Stimulated activated CD4-positive, alpha-beta T cell treated with anti-CD3 and anti-CD28 coated beads, Interleukin-4, amount 100 ng/mL, for 48 hours (primary cell): ENCODE measurements at regions not wholly inside any gene's neighbourhood (a gene's known extent, or its start where the extent isn't known, plus 50 kb on each side); places are given as distances from the start of the nearest gene placed in this dataset.

ENCODE experiments used
- DNase-seq, 2 donors: peaks; one replicate each; pipeline ENCODE4 v3.0.0-alpha.2; 2020; ENCODE audit warnings: low read depth in 2 of 2

DNA sequence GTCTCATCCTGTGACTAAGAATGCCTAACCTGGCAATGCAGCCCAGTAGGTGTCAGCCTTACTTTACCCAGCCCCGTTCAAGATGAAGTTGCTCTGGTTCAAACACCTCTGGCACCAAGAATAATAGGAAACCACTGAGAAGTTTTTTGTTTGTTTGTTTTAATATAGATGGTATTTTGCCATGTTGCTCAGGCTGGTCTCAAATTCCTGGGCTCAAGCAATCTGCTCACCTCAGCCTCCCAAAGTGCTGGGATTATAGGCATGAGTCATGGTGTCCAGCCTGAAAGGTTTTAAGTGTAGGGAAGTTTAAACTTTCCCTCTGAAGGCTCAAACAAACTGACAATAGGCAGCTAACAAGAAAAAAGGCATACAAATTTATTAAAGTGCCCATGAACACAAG is 51.2 kb upstream of the ABCC4 start:
- no peak for DNase-seq

- DNase-seq = no peak
Measured at GRCh38 chr13:95354156-95354555, 52.9 kb upstream of the ABCC4 start.

DNA sequence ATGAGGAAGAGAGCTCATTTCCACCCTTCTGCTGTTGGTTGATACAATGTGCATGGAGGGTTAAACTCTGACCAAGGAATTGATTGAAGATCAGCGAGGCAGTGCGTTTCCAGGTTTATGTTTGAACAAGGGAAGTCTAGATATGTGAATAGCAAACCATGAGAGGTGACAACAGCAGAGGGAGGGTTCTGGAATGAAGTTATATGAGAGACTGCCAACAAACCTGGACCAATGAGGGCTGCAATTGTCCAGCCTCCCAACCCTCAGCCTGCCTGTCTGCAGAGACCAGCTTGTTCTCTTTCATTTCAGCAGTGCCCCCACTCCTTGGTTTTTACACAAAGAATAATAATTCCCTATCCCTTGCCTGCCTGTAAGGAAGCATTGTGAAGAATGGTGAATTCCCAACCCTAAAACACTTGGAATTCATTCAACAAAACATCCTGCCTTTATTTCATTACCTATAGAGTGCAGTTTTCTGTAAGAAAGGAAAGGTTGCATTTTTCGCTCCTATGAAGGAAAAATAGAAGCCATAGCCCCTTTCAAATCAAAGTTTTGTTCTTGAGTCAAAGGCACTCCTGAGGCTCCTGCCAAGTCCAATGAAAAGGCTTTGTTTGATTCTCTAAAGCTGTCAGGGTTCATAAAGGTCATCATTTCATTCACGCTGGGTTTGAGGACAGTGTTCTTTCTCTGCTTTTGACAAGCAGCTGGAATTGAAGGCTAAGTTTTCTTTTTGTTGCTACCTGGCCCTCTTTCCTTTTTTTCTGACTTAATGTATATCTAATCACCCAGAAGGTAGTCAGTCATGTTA is 53.6 kb upstream of the ABCC4 start:
- DNase-seq = no peak

GRCh38 chr13:95355494-95355893 is 54.2 kb upstream of the ABCC4 start:
- no peak for DNase-seq

- DNase-seq = no peak
Measured at GRCh38 chr13:95356916-95357315, 55.7 kb upstream of the ABCC4 start.

DNA sequence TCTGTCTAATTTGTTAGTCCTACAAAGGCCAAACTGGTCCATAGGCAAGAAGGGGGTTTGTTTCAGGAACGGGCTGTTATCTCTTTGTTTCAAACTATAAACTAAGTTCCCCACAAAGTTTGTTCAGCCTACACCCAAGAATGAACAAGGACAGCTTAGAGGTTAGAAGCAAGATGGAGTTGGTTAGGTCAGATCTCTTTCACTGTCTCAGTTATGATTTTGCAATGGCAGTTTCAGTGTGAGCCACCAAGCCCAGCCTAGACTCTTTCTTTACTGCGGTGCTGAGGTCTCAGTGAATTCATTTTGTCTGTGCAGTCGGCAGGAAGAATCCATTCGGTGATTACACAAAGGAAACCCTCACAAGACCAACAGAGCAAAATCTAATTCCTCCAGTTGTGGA is 56.6 kb upstream of the ABCC4 start:
- no peak for DNase-seq

DNA sequence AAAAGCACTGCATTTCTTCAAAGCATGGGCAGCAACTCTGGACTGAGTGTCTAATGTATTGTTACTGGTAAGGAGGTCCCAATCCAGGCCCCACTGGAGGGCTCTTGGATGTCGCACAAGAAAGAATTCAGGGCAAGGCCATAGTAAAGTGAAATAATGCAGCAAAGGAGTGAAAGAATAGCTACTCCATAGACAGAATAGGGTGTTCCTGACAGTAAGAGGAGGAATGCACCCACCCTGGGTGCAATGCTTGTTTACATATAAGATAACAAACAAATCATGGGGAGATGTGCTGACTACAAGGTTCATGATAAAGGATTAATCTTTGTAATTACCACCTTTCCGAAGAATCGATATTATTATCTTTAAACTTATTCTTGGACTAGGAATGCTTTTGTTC is 58.8 kb upstream of the ABCC4 start:
- DNase-seq = no peak

GRCh38 chr13:95360464-95361097 is 59.3 kb upstream of the ABCC4 start:
- DNase-seq = no peak

DNA sequence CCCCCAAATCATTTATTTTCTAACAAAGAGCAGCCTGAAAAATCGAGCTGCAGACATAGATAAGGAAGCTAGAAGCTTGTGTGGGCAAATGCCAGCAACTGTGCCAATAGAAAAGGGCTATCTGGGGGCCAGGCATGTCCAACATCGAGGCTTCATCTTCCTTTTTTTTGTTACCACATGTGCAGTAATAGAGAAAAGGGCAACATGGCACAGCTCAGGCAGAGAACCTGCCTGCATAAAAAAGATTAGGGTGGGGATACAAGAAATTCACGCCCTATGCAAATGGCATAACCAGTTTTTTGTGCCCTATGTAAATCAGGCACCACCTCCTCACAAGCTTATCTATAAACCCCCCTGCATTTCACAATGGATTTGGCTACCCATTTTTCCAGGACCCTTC is 60.4 kb upstream of the ABCC4 start:
- DNase-seq = no peak

DNA sequence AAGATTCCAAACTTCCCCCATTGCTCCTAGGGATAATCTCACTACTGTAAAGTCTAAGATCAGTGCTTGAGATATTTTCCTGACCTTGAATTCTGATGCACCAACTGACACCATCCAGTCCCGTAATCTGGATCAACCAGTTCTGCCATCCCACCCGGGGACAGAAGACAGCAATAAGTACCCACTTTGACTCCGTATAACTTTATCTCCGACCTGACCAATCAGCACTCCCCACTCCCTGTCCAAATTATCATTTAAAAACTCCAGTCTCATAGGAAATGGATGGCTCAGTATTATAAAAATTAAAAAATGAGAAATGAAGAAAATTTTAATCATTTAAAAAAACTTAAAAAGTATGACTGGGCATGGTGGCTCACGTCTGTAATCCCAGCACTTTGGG is 61.4 kb upstream of the ABCC4 start:
- no peak for DNase-seq

DNA sequence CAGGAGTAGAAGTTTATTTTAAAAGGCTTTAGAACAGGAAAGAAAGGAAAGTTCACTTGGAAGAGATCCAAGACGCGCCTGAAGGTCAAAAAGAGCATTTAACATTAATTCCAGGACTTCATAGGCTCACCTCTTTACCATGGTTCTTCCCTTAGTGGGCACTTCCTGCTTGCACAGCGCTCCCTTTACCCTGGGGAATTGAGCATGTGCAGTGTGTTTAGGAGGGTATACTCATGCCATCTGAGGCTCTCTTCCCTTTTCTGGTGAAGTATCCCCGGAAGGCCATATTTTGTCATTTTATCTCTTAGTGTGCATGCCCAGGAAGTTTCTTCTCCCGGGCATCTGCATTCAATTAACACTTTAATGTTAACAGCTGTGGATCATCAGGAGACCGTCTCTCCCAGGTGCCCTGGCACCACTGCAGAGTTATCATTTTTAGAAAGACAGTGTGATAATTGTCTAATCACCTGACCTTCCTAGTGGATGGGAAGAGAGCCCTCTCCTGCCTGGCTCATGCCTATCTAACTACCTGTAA is 66.1 kb upstream of the ABCC4 start:
- DNase-seq = no peak

GRCh38 chr13:95368998-95369397 is 67.7 kb upstream of the ABCC4 start:
- DNase-seq = no peak

- DNase-seq = no peak
Measured at GRCh38 chr13:95375706-95376105, 74.5 kb upstream of the ABCC4 start.

DNA sequence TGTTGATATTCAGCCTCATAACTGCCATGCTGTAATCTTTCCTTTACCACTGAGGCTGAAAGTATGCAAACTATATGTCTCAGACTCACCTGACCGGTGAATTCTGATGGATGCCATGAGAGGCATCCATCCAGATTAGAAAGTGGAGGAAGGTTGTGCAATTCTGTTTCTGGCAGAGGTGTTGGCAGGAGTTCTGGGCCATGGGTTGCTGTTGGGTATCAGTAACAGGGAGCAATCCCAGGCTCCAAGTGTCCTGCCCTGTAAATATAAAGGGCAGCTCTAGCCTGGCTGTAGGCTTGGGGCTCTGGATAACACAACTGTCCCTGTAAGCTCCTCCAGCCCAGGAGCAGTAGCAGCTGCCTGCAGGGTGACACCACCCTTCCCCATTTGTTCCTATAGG is 77.4 kb upstream of the ABCC4 start:
- DNase-seq = no peak

GRCh38 chr13:95380468-95381211 is 79.4 kb upstream of the ABCC4 start:
- peak; percentile 56 to 59 for DNase-seq

DNA sequence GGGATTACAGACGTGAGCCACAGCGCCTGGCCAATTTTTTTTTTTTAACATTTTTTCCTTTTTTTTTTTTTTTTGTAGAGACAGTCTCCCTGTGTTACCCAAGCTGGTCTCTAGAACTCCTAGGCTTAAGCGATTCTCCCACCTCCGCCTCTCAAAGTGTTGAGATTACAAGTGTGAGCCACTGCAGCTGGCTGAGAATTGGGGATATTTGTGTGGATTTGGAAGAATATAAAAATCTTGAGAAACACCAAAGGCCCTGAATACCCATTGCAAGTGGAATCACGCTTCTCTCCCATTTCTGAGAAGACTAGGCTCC is 79.9 kb upstream of the ABCC4 start:
- no peak for DNase-seq

- no peak for DNase-seq
Measured at GRCh38 chr13:95382411-95382810, 81.2 kb upstream of the ABCC4 start.

DNA sequence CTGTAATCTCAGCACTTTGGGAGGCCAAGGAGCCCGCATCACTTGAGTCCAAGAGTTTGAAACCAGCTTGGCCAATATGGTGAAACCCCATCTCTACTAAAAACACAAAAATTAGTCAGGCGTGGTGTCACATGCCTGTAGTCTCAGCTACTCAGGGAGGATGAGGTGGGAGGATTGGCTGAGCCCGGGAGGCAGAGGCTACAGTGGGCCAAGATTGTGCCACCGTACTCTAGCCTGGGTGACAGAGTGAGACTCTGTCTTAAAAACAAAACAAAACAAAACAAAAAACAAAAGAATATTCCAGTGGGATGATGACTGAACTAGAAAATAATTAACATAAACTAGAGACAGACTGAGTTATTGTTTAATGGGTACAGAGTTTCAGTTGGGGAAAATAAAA is 81.7 kb upstream of the ABCC4 start:
- no peak for DNase-seq

DNA sequence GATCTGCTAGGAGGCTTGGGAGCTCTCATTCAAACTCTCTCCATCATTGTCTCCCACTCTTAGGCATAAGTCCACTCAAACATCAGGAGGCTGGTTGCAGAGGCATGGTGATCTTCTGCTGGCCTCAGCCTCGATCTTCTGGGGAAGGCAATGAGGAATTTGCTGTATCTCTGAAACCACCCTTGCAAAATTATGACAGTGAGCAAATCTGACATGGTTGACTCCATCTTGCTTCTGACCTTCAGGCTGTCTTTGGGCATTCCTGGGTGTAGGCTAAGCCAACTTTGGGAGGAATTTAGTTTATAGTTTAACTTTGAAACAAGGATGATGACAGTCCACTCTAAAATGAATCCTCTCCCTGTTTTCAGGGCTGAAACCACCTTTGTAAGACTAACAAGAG is 84.1 kb upstream of the ABCC4 start:
- DNase-seq = no peak

- DNase-seq = no peak
Measured at GRCh38 chr13:95385798-95386197, 84.5 kb upstream of the ABCC4 start.

DNA sequence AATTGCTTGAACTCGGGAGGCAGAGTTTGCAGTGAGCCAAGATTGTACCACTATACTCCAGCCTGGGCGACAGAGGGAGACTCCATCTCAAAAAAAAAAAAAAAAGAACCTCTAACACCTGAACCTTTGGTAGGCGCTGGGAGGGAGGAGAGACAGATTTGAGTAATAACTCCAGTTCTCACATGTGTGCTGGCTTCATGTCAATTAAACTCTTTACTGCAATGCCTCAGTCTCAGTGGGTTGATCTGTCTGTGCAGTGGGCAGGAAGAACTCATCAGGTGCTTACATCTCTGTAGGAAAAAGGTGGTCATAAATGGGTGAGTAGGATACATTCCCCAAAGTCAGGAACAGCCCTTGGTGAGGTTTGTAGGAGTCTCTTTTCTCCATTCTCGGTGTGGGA is 85.1 kb upstream of the ABCC4 start:
- DNase-seq = no peak

DNA sequence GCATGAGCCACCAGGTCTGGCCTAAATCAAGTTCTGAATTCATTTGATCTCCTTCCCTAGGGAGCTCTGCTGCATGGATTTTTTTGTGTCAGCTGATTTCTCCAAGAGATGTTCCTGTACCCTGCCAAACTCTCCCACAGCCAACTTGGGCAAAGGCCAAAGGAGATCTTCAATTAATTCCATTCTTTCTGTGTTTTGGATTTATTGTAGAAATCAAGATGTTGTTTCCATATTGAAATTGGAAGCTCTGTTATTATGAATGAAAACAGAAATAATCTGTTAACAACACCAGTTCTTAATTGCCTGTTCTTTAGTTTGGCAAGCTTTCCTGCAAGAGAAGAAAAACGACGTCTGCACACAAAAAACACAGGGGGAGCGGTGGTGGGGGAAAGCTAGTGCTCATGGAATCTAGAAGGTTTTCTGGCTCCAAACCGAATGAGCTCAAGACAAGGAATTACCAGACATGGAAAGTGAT is 86.5 kb upstream of the ABCC4 start:
- DNase-seq = no peak
